Muscle layer of duodenum (tissue), 2 donors: ENCODE measurements at regions not wholly inside any gene's neighbourhood (a gene's known extent, or its start where the extent isn't known, plus 50 kb on each side); places are given as distances from the start of the nearest gene placed in this dataset.

Experiments
- H3K27ac ChIP-seq: one replicate; pipeline ENCODE4 v1.7.0; 2013; ENCODE audit warnings: mild to moderate bottlenecking, low read length
- H3K27me3 ChIP-seq: one replicate; pipeline ENCODE4 v1.7.0; 2013; ENCODE audit warnings: low read depth, mild to moderate bottlenecking, control low read depth, low read length
- H3K36me3 ChIP-seq, 2 donors: one replicate each; pipeline ENCODE4 v1.7.0; 2013; ENCODE audit warnings: low read length in 2 of 2, control low read depth in 1 of 2, mild to moderate bottlenecking in 1 of 2; ENCODE audit not compliant: insufficient read depth in 2 of 2, control insufficient read depth in 1 of 2
- H3K4me1 ChIP-seq, 2 donors: one replicate each; pipeline ENCODE4 v1.7.0; 2013; ENCODE audit warnings: low read length in 2 of 2, mild to moderate bottlenecking in 2 of 2, control low read depth in 1 of 2, moderate library complexity in 1 of 2; ENCODE audit not compliant: insufficient read depth in 2 of 2, control insufficient read depth in 1 of 2
- H3K4me3 ChIP-seq, 2 donors: one replicate each; pipeline ENCODE4 v1.7.0; 2013; ENCODE audit warnings: low read length in 2 of 2, low read depth in 1 of 2, mild to moderate bottlenecking in 1 of 2
- H3K9me3 ChIP-seq, 2 donors: one replicate each; pipeline ENCODE4 v1.7.0; 2013; ENCODE audit warnings: low read length in 2 of 2, control low read depth in 1 of 2, mild to moderate bottlenecking in 1 of 2; ENCODE audit not compliant: control insufficient read depth in 1 of 2
- donor health status: healthy.

GRCh38 chr3:34200576-34200975 is 402.1 kb downstream of the PDCD6IP start:
- Histone ChIP-seq H3K9me3 (no peaks in the 10 kb centered on the region), H3K4me3 (no peak overlapping the region), H3K27me3 (no peaks in the 10 kb centered on the region), H3K27ac (no peak overlapping the region), H3K36me3 (no peaks in the 10 kb centered on the region), H3K4me1 (no peaks in the 10 kb centered on the region)

- Histone ChIP-seq H3K27me3 (no peaks in the 10 kb centered on the region), H3K4me3 (no peak overlapping the region), H3K4me1 (peaks cover 0 to 3% of the 10 kb centered on the region in 2 donors), H3K9me3 (no peaks in the 10 kb centered on the region), H3K27ac (no peak overlapping the region), H3K36me3 (no peaks in the 10 kb centered on the region)
Measured at GRCh38 chr3:34202975-34203374, 404.5 kb downstream of the PDCD6IP start.

- peaks cover 0 to 7% of the 10 kb centered on the region in 2 donors for H3K4me1 ChIP-seq
Measured at GRCh38 chr3:34203386-34203785, 405.0 kb downstream of the PDCD6IP start.

GRCh38 chr3:34207002-34207401 is 408.6 kb downstream of the PDCD6IP start:
- no peak overlapping the region for H3K27ac ChIP-seq
- no peak overlapping the region for H3K4me3 ChIP-seq
- H3K9me3 ChIP-seq: no peaks in the 10 kb centered on the region
- H3K4me1 ChIP-seq: peaks cover 0 to 7% of the 10 kb centered on the region in 2 donors
- no peaks in the 10 kb centered on the region for H3K36me3 ChIP-seq
- H3K27me3 ChIP-seq: no peaks in the 10 kb centered on the region

More at GRCh38 chr3:34203386-34203785, 405.0 kb downstream of the PDCD6IP start:
- Histone ChIP-seq H3K27me3 (no peaks in the 10 kb centered on the region), H3K9me3 (no peaks in the 10 kb centered on the region), H3K27ac (no peak overlapping the region), H3K4me3 (no peak overlapping the region), H3K36me3 (no peaks in the 10 kb centered on the region)

GRCh38 chr3:34207806-34208205 is 409.4 kb downstream of the PDCD6IP start:
- Histone ChIP-seq H3K27me3 (no peaks in the 10 kb centered on the region), H3K9me3 (no peaks in the 10 kb centered on the region), H3K27ac (no peak overlapping the region), H3K4me1 (peaks cover 0 to 7% of the 10 kb centered on the region in 2 donors), H3K36me3 (no peaks in the 10 kb centered on the region), H3K4me3 (no peak overlapping the region)

GRCh38 chr3:34212175-34212574 is 413.7 kb downstream of the PDCD6IP start:
- Histone ChIP-seq H3K27me3 (no peaks in the 10 kb centered on the region), H3K36me3 (no peaks in the 10 kb centered on the region), H3K9me3 (no peaks in the 10 kb centered on the region), H3K4me3 (no peak overlapping the region), H3K27ac (no peak overlapping the region), H3K4me1 (peaks cover 0 to 7% of the 10 kb centered on the region in 2 donors)

GRCh38 chr3:34212656-34213055 is 414.2 kb downstream of the PDCD6IP start:
- no peaks in the 10 kb centered on the region for H3K9me3 ChIP-seq
- H3K36me3 ChIP-seq: no peaks in the 10 kb centered on the region
- no peaks in the 10 kb centered on the region for H3K27me3 ChIP-seq
- H3K4me1 ChIP-seq: peaks cover 0 to 7% of the 10 kb centered on the region in 2 donors
- H3K4me3 ChIP-seq: no peak overlapping the region
- no peak overlapping the region for H3K27ac ChIP-seq

- Histone ChIP-seq H3K36me3 (no peaks in the 10 kb centered on the region), H3K9me3 (no peaks in the 10 kb centered on the region), H3K4me3 (no peak overlapping the region), H3K27me3 (no peaks in the 10 kb centered on the region), H3K4me1 (no peaks in the 10 kb centered on the region), H3K27ac (no peak overlapping the region)
Measured at GRCh38 chr3:34213478-34213877, 415.0 kb downstream of the PDCD6IP start.

GRCh38 chr3:34216711-34217335 is 418.4 kb downstream of the PDCD6IP start:
- H3K4me3 ChIP-seq: no peak overlapping the region
- no peak overlapping the region for H3K27ac ChIP-seq
- no peaks in the 10 kb centered on the region for H3K9me3 ChIP-seq
- no peaks in the 10 kb centered on the region for H3K27me3 ChIP-seq
- H3K36me3 ChIP-seq: no peaks in the 10 kb centered on the region
- no peaks in the 10 kb centered on the region for H3K4me1 ChIP-seq

- no peak overlapping the region for H3K4me3 ChIP-seq
- no peak overlapping the region for H3K27ac ChIP-seq
- H3K4me1 ChIP-seq: no peaks in the 10 kb centered on the region
- H3K9me3 ChIP-seq: no peaks in the 10 kb centered on the region
- no peaks in the 10 kb centered on the region for H3K27me3 ChIP-seq
- no peaks in the 10 kb centered on the region for H3K36me3 ChIP-seq
Measured at GRCh38 chr3:34218706-34219385, 420.4 kb downstream of the PDCD6IP start.

- H3K27me3 ChIP-seq: no peaks in the 10 kb centered on the region
- no peak overlapping the region for H3K4me3 ChIP-seq
- no peak overlapping the region for H3K27ac ChIP-seq
- no peaks in the 10 kb centered on the region for H3K4me1 ChIP-seq
- no peaks in the 10 kb centered on the region for H3K9me3 ChIP-seq
- no peaks in the 10 kb centered on the region for H3K36me3 ChIP-seq
Measured at GRCh38 chr3:34219556-34219955, 421.1 kb downstream of the PDCD6IP start.
